Panc1 (cell line): ENCODE measurements at regions not wholly inside any gene's neighbourhood (a gene's known extent, or its start where the extent isn't known, plus 50 kb on each side); places are given as distances from the start of the nearest gene placed in this dataset.

Experiments
- CTCF ChIP-seq: fragments of 450-650 bp; IDR thresholded peaks from 2 replicates; pipeline ENCODE4 v1.5.1; 2017; ENCODE audit warnings: mild to moderate bottlenecking
- POLR2AphosphoS5 ChIP-seq: IDR thresholded peaks from 2 replicates; pipeline ENCODE4 v1.6.1; 2012; ENCODE audit warnings: mild to moderate bottlenecking, low read depth, low read length, moderate library complexity

- TF ChIP-seq CTCF (no peak), POLR2AphosphoS5 (no peak)
Measured at GRCh38 chr3:101932326-101933068, 83.2 kb downstream of the NFKBIZ start.
